HL-60 (cell line): ENCODE measurements at regions not wholly inside any gene's neighbourhood (a gene's known extent, or its start where the extent isn't known, plus 50 kb on each side); places are given as distances from the start of the nearest gene placed in this dataset.

Experiments used
- GABPA ChIP-seq: IDR thresholded peaks from 2 replicates; pipeline ENCODE4 v1.6.1; 2012; ENCODE audit warnings: low read depth
- POLR2AphosphoS5 ChIP-seq: IDR thresholded peaks from 2 replicates; pipeline ENCODE4 v1.6.1; 2012; ENCODE audit warnings: low read depth
- SPI1 ChIP-seq: IDR thresholded peaks from 2 replicates; pipeline ENCODE4 v1.6.1; 2012; ENCODE audit warnings: low read depth, mild to moderate bottlenecking, borderline replicate concordance
- TF ChIP-seq, protein P1 (sequence below): IDR thresholded peaks from one replicate; pipeline ENCODE4 v1.5.1; 2011; ENCODE audit warnings: low read length, control low read depth, inconsistent platforms; ENCODE audit not compliant: insufficient read depth
- TF ChIP-seq, protein P2 (sequence below): IDR thresholded peaks from 2 replicates; pipeline ENCODE4 v1.6.1; 2012; ENCODE audit warnings: low read depth; ENCODE audit not compliant: insufficient replicate concordance

DNA sequence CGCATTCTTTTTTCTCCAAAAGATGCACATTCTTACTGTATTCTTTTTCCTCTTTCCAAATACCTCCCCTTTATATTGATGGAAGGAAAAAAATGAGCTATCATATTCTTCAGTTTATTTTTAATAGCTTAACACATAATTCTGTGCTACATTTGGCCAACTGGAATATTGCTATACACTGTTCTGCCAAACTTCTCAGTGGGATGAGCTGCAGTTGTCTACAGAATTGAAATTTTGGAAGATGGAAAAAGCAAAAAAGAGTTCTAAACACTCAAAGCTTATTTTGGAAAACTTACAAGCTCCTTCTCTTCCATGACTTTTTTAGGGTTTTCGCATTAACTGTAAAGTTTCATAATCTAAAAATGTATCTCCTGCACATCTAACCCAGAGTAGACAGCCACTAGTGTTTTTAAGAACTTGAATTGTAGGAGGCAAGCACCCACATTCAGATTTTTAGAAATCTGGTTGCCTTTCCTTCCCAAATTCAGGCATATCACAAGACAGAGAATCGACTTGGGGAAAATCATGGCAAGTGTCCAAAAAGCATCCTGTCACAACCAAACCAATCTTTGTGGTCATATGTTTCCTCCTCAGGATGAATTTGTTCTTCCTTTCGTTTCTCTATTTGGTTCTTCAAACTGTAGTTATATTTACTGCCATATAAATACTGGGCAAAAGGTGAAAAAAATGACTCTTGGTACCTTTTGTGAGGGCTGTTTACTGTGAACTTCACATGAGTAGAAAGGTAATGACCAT is 111.4 kb upstream of the FRY start:
- TF ChIP-seq, protein P1, sequence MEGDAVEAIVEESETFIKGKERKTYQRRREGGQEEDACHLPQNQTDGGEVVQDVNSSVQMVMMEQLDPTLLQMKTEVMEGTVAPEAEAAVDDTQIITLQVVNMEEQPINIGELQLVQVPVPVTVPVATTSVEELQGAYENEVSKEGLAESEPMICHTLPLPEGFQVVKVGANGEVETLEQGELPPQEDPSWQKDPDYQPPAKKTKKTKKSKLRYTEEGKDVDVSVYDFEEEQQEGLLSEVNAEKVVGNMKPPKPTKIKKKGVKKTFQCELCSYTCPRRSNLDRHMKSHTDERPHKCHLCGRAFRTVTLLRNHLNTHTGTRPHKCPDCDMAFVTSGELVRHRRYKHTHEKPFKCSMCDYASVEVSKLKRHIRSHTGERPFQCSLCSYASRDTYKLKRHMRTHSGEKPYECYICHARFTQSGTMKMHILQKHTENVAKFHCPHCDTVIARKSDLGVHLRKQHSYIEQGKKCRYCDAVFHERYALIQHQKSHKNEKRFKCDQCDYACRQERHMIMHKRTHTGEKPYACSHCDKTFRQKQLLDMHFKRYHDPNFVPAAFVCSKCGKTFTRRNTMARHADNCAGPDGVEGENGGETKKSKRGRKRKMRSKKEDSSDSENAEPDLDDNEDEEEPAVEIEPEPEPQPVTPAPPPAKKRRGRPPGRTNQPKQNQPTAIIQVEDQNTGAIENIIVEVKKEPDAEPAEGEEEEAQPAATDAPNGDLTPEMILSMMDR = no peak
- TF ChIP-seq, protein P2, sequence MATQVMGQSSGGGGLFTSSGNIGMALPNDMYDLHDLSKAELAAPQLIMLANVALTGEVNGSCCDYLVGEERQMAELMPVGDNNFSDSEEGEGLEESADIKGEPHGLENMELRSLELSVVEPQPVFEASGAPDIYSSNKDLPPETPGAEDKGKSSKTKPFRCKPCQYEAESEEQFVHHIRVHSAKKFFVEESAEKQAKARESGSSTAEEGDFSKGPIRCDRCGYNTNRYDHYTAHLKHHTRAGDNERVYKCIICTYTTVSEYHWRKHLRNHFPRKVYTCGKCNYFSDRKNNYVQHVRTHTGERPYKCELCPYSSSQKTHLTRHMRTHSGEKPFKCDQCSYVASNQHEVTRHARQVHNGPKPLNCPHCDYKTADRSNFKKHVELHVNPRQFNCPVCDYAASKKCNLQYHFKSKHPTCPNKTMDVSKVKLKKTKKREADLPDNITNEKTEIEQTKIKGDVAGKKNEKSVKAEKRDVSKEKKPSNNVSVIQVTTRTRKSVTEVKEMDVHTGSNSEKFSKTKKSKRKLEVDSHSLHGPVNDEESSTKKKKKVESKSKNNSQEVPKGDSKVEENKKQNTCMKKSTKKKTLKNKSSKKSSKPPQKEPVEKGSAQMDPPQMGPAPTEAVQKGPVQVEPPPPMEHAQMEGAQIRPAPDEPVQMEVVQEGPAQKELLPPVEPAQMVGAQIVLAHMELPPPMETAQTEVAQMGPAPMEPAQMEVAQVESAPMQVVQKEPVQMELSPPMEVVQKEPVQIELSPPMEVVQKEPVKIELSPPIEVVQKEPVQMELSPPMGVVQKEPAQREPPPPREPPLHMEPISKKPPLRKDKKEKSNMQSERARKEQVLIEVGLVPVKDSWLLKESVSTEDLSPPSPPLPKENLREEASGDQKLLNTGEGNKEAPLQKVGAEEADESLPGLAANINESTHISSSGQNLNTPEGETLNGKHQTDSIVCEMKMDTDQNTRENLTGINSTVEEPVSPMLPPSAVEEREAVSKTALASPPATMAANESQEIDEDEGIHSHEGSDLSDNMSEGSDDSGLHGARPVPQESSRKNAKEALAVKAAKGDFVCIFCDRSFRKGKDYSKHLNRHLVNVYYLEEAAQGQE = no peak
- TF ChIP-seq POLR2AphosphoS5 (no peak), GABPA (no peak), SPI1 (no peak)
